Epithelial cell of proximal tubule (primary cell): ENCODE measurements at regions not wholly inside any gene's neighbourhood (a gene's known extent, or its start where the extent isn't known, plus 50 kb on each side); places are given as distances from the start of the nearest gene placed in this dataset.

Experiments
- DNase-seq: peaks from one replicate; pipeline ENCODE4 v3.0.0-alpha.2; 2011; ENCODE audit warnings: low read depth
- H3K4me3 ChIP-seq: 2 replicates; pipeline ENCODE4 v1.5.1; 2011; ENCODE audit warnings: low read depth, mild to moderate bottlenecking, low read length
- CTCF ChIP-seq: conservative IDR thresholded peaks from 2 replicates; pipeline ENCODE4 v1.5.1; 2012; ENCODE audit warnings: low read depth, mild to moderate bottlenecking, low read length

GRCh38 chr1:73781251-73781650, 416.7 kb downstream of the LRRIQ3 start:
- no peak for DNase-seq
- no peak overlapping the region for H3K4me3 ChIP-seq
- TF ChIP-seq CTCF: no peak

- TF ChIP-seq CTCF: no peak
- no peak for DNase-seq
Measured at GRCh38 chr1:73778471-73778870, 419.5 kb downstream of the LRRIQ3 start.

GRCh38 chr1:73775896-73776295, 422.1 kb downstream of the LRRIQ3 start:
- DNase-seq: no peak
- no peak overlapping the region for H3K4me3 ChIP-seq

More at GRCh38 chr1:73778471-73778870, 419.5 kb downstream of the LRRIQ3 start:
- no peak overlapping the region for H3K4me3 ChIP-seq

GRCh38 chr1:73772941-73773340, 425.0 kb downstream of the LRRIQ3 start:
- DNase-seq: no peak
- H3K4me3 ChIP-seq: no peak overlapping the region
- no peak for TF ChIP-seq CTCF

More at GRCh38 chr1:73775896-73776295, 422.1 kb downstream of the LRRIQ3 start:
- TF ChIP-seq CTCF: no peak

GRCh38 chr1:73771396-73771795, 426.6 kb downstream of the LRRIQ3 start:
- H3K4me3 ChIP-seq: no peak overlapping the region
- DNase-seq: no peak
- TF ChIP-seq CTCF: no peak

GRCh38 chr1:73770109-73770905, 427.7 kb downstream of the LRRIQ3 start:
- no peak for TF ChIP-seq CTCF
- DNase-seq: no peak
- H3K4me3 ChIP-seq: no peak overlapping the region
